GM23338 (cell line): ENCODE measurements at regions not wholly inside any gene's neighbourhood (a gene's known extent, or its start where the extent isn't known, plus 50 kb on each side); places are given as distances from the start of the nearest gene placed in this dataset.
A peak's percentile ranks its signal among the peaks of the same experiment; 100 is the strongest.

Experiments used
- ATAC-seq: fragments of 200-7000 bp; cut with Tn5 transposase; 3 replicates; pipeline ENCODE4 v1.9.1; 2020
- DNase-seq: peaks from one replicate; pipeline ENCODE4 v3.0.0-alpha.2; 2015; ENCODE audit warnings: low spot score
- H2AFZ ChIP-seq: fragments of 200-600 bp; sonication (generic); 2 replicates; pipeline ENCODE4 v1.8.0; 2016; ENCODE audit warnings: antibody characterized with exemption, mild to moderate bottlenecking, moderate library complexity
- H3F3A ChIP-seq: fragments of 200-600 bp; sonication (generic); replicated peaks from 2 replicates; pipeline ENCODE4 v1.8.0; 2017; ENCODE audit warnings: antibody characterized with exemption, mixed run types, low read depth
- H3K27ac ChIP-seq: fragments of 200-600 bp; sonication (generic); 2 replicates; pipeline ENCODE4 v1.6.1; 2016; ENCODE audit warnings: low read depth
- H3K27me3 ChIP-seq: fragments of 200-600 bp; sonication (generic); 2 replicates; pipeline ENCODE4 v1.8.0; 2016; ENCODE audit warnings: mild to moderate bottlenecking, mixed run types, moderate library complexity; ENCODE audit not compliant: insufficient read depth
- H3K36me3 ChIP-seq: fragments of 200-600 bp; sonication (generic); 2 replicates; pipeline ENCODE4 v1.8.0; 2016; ENCODE audit warnings: mild to moderate bottlenecking; ENCODE audit not compliant: insufficient read depth
- H3K4me1 ChIP-seq: fragments of 200-600 bp; sonication (generic); 2 replicates; pipeline ENCODE4 v1.8.0; 2016; ENCODE audit warnings: mild to moderate bottlenecking, moderate library complexity; ENCODE audit not compliant: insufficient read depth
- H3K4me2 ChIP-seq: fragments of 200-600 bp; sonication (generic); 2 replicates; pipeline ENCODE4 v1.7.1; 2017; ENCODE audit warnings: mixed run types
- H3K4me3 ChIP-seq: fragments of 200-600 bp; sonication (generic); 2 replicates; pipeline ENCODE4 v1.6.1; 2016; ENCODE audit warnings: mixed run types
- H3K79me2 ChIP-seq: fragments of 200-600 bp; sonication (generic); replicated peaks from 2 replicates; pipeline ENCODE4 v1.8.0; 2017; ENCODE audit warnings: mild to moderate bottlenecking; ENCODE audit not compliant: insufficient read depth
- H3K9me2 ChIP-seq: fragments of 200-600 bp; sonication (generic); 2 replicates; pipeline ENCODE4 v1.8.0; 2017; ENCODE audit not compliant: insufficient read depth
- H4K20me1 ChIP-seq: fragments of 200-600 bp; sonication (generic); replicated peaks from 2 replicates; pipeline ENCODE4 v1.8.0; 2017; ENCODE audit warnings: mild to moderate bottlenecking; ENCODE audit not compliant: insufficient read depth
- H3K27ac Mint-ChIP-seq: 2 replicates; pipeline ENCODE4 v1.8.0; 2020; ENCODE audit warnings: inconsistent platforms, mild to moderate bottlenecking, moderate library complexity, mixed read lengths
- H3K27me3 Mint-ChIP-seq: 3 replicates; pipeline ENCODE4 v1.8.0; 2022; ENCODE audit warnings: low read depth, mild to moderate bottlenecking, moderate library complexity, mixed read lengths, inconsistent platforms; ENCODE audit not compliant: insufficient read depth, poor library complexity
- H3K36me3 Mint-ChIP-seq: 3 replicates; pipeline ENCODE4 v1.8.0; 2021; ENCODE audit warnings: low read depth, mild to moderate bottlenecking, inconsistent platforms, moderate library complexity, mixed read lengths
- H3K4me1 Mint-ChIP-seq: 3 replicates; pipeline ENCODE4 v1.8.0; 2020; ENCODE audit warnings: mild to moderate bottlenecking, inconsistent platforms, mixed read lengths
- H3K4me3 Mint-ChIP-seq: 3 replicates; pipeline ENCODE4 v1.8.0; 2021; ENCODE audit warnings: moderate library complexity, mild to moderate bottlenecking, inconsistent platforms, mixed read lengths
- H3K9me3 Mint-ChIP-seq: 3 replicates; pipeline ENCODE4 v1.8.0; 2020; ENCODE audit warnings: moderate library complexity, mild to moderate bottlenecking, inconsistent platforms, mixed read lengths
- CREB1 ChIP-seq: fragments of 250-450 bp; sonication (Bioruptor Pico); IDR thresholded peaks from 2 replicates; pipeline ENCODE4 v1.5.0; 2020; ENCODE audit warnings: low read depth, mild to moderate bottlenecking, moderate library complexity
- EZH2phosphoT487 ChIP-seq: fragments of 200-600 bp; sonication (generic); IDR thresholded peaks from one replicate; pipeline ENCODE4 v1.8.1; 2018; ENCODE audit warnings: antibody characterized with exemption; ENCODE audit not compliant: unreplicated experiment
- JUNB ChIP-seq: IDR thresholded peaks from one replicate; pipeline ENCODE4 v1.6.1; 2016; ENCODE audit warnings: antibody characterized with exemption; ENCODE audit not compliant: unreplicated experiment
- NANOG ChIP-seq: IDR thresholded peaks from 2 replicates; pipeline ENCODE4 v1.6.1; 2016; ENCODE audit warnings: antibody characterized with exemption, borderline replicate concordance
- POLR2AphosphoS5 ChIP-seq: IDR thresholded peaks from 2 replicates; pipeline ENCODE4 v1.6.1; 2016; ENCODE audit warnings: antibody characterized with exemption, low read depth
- STAT1 ChIP-seq: IDR thresholded peaks from one replicate; pipeline ENCODE4 v1.6.1; 2016; ENCODE audit warnings: antibody characterized with exemption; ENCODE audit not compliant: unreplicated experiment
- ZNF114 ChIP-seq: fragments of 250-450 bp; sonication (Bioruptor Pico); IDR thresholded peaks from 2 replicates; pipeline ENCODE4 v1.5.0; 2020; ENCODE audit warnings: mild to moderate bottlenecking, moderate library complexity
- TF ChIP-seq, protein P1 (sequence below): fragments of 250-450 bp; sonication (Bioruptor Pico); IDR thresholded peaks from 2 replicates; pipeline ENCODE4 v1.5.0; 2020; ENCODE audit warnings: mild to moderate bottlenecking, moderate library complexity
- TF ChIP-seq, protein P2 (sequence below), 2 experiments: fragments of 200-600 bp in 1 of 2; sonication (generic) in 1 of 2; conservative IDR thresholded peaks; 2 replicates each; pipeline versions ENCODE4 v1.5.1 to v1.6.1; 2016 to 2017; ENCODE audit warnings: antibody characterized with exemption in 2 of 2, low read depth in 2 of 2, mild to moderate bottlenecking in 2 of 2, moderate library complexity in 1 of 2

DNA sequence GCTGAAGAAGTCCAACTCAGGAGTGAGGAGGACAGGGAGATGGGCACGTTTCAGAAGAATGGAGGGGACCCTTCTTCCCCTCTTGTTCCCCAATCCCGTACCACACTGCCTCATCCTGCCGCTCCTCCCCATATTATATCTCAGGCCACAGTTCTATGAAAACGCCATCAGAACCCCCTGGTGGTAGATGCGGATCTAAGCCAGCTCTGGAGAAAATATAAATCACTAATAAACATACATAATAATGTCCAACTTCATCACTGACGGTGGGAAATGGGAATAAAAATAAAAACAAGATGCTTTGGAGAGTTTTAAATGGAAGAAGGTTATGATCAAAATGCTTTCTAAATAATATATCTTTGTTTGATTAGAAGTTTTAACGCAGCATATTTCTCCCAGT, 400.3 kb downstream of the CADM1 start:
- no peaks in the 10 kb centered on the region for H3K4me1 Mint-ChIP-seq
- no peak overlapping the region for H3K27ac ChIP-seq
- no peaks in the 10 kb centered on the region for H3K9me3 Mint-ChIP-seq
- no peaks in the 10 kb centered on the region for H3K27me3 ChIP-seq
- H3K9me2 ChIP-seq, result no peaks in the 10 kb centered on the region
- ATAC-seq, result no peak
- no peaks in the 10 kb centered on the region for H3K36me3 ChIP-seq
- H3K27ac Mint-ChIP-seq, result no peak overlapping the region
- no peak overlapping the region for H3K4me3 Mint-ChIP-seq
- no peak overlapping the region for H3K4me3 ChIP-seq
- DNase-seq, result no peak
- H4K20me1 ChIP-seq, result no peaks in the 10 kb centered on the region
- no peaks in the 10 kb centered on the region for H3K36me3 Mint-ChIP-seq
- H3K4me2 ChIP-seq, result no peak overlapping the region
- TF ChIP-seq, protein P1, sequence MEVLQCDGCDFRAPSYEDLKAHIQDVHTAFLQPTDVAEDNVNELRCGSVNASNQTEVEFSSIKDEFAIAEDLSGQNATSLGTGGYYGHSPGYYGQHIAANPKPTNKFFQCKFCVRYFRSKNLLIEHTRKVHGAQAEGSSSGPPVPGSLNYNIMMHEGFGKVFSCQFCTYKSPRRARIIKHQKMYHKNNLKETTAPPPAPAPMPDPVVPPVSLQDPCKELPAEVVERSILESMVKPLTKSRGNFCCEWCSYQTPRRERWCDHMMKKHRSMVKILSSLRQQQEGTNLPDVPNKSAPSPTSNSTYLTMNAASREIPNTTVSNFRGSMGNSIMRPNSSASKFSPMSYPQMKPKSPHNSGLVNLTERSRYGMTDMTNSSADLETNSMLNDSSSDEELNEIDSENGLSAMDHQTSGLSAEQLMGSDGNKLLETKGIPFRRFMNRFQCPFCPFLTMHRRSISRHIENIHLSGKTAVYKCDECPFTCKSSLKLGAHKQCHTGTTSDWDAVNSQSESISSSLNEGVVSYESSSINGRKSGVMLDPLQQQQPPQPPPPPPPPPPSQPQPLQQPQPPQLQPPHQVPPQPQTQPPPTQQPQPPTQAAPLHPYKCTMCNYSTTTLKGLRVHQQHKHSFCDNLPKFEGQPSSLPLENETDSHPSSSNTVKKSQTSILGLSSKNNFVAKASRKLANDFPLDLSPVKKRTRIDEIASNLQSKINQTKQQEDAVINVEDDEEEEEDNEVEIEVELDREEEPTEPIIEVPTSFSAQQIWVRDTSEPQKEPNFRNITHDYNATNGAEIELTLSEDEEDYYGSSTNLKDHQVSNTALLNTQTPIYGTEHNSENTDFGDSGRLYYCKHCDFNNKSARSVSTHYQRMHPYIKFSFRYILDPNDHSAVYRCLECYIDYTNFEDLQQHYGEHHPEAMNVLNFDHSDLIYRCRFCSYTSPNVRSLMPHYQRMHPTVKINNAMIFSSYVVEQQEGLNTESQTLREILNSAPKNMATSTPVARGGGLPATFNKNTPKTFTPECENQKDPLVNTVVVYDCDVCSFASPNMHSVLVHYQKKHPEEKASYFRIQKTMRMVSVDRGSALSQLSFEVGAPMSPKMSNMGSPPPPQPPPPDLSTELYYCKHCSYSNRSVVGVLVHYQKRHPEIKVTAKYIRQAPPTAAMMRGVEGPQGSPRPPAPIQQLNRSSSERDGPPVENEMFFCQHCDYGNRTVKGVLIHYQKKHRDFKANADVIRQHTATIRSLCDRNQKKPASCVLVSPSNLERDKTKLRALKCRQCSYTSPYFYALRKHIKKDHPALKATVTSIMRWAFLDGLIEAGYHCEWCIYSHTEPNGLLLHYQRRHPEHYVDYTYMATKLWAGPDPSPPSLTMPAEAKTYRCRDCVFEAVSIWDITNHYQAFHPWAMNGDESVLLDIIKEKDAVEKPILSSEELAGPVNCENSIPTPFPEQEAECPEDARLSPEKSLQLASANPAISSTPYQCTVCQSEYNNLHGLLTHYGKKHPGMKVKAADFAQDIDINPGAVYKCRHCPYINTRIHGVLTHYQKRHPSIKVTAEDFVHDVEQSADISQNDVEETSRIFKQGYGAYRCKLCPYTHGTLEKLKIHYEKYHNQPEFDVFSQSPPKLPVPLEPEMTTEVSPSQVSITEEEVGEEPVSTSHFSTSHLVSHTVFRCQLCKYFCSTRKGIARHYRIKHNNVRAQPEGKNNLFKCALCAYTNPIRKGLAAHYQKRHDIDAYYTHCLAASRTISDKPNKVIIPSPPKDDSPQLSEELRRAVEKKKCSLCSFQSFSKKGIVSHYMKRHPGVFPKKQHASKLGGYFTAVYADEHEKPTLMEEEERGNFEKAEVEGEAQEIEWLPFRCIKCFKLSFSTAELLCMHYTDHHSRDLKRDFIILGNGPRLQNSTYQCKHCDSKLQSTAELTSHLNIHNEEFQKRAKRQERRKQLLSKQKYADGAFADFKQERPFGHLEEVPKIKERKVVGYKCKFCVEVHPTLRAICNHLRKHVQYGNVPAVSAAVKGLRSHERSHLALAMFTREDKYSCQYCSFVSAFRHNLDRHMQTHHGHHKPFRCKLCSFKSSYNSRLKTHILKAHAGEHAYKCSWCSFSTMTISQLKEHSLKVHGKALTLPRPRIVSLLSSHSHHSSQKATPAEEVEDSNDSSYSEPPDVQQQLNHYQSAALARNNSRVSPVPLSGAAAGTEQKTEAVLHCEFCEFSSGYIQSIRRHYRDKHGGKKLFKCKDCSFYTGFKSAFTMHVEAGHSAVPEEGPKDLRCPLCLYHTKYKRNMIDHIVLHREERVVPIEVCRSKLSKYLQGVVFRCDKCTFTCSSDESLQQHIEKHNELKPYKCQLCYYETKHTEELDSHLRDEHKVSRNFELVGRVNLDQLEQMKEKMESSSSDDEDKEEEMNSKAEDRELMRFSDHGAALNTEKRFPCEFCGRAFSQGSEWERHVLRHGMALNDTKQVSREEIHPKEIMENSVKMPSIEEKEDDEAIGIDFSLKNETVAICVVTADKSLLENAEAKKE, result no peak
- TF ChIP-seq, protein P2, sequence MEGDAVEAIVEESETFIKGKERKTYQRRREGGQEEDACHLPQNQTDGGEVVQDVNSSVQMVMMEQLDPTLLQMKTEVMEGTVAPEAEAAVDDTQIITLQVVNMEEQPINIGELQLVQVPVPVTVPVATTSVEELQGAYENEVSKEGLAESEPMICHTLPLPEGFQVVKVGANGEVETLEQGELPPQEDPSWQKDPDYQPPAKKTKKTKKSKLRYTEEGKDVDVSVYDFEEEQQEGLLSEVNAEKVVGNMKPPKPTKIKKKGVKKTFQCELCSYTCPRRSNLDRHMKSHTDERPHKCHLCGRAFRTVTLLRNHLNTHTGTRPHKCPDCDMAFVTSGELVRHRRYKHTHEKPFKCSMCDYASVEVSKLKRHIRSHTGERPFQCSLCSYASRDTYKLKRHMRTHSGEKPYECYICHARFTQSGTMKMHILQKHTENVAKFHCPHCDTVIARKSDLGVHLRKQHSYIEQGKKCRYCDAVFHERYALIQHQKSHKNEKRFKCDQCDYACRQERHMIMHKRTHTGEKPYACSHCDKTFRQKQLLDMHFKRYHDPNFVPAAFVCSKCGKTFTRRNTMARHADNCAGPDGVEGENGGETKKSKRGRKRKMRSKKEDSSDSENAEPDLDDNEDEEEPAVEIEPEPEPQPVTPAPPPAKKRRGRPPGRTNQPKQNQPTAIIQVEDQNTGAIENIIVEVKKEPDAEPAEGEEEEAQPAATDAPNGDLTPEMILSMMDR (conservative IDR thresholded peaks at IDR 0.05; ENCODE audit: low read depth in 2 of 2), result peak in 1 of 2 experiments; percentile 38; a peak in 1 of 4 replicates
- H3K79me2 ChIP-seq, result no peaks in the 10 kb centered on the region
- no peaks in the 10 kb centered on the region for H3F3A ChIP-seq
- no peaks in the 10 kb centered on the region for H3K4me1 ChIP-seq
- H3K27me3 Mint-ChIP-seq, result peaks cover 2% of the 10 kb centered on the region
- H2AFZ ChIP-seq, result no peak overlapping the region

- no peaks in the 10 kb centered on the region for H3K36me3 ChIP-seq
- H3K9me2 ChIP-seq, result no peaks in the 10 kb centered on the region
- H3F3A ChIP-seq, result no peaks in the 10 kb centered on the region
- H3K79me2 ChIP-seq, result no peaks in the 10 kb centered on the region
- no peak overlapping the region for H3K27ac Mint-ChIP-seq
- H3K4me3 Mint-ChIP-seq, result no peak overlapping the region
- H3K27me3 Mint-ChIP-seq, result peaks cover 2% of the 10 kb centered on the region
- H3K27ac ChIP-seq, result no peak overlapping the region
- DNase-seq (no peak), ATAC-seq (no peak)
- no peaks in the 10 kb centered on the region for H3K9me3 Mint-ChIP-seq
- no peak overlapping the region for H2AFZ ChIP-seq
- no peaks in the 10 kb centered on the region for H3K36me3 Mint-ChIP-seq
- no peaks in the 10 kb centered on the region for H4K20me1 ChIP-seq
- H3K4me1 ChIP-seq, result no peaks in the 10 kb centered on the region
- no peak overlapping the region for H3K4me2 ChIP-seq
- H3K4me3 ChIP-seq, result no peak overlapping the region
- no peaks in the 10 kb centered on the region for H3K27me3 ChIP-seq
- H3K4me1 Mint-ChIP-seq, result no peaks in the 10 kb centered on the region
- TF ChIP-seq CREB1 (CRISPR knock-in tag) (no peak), STAT1 (no peak), JUNB (no peak), POLR2AphosphoS5 (no peak), NANOG (no peak), ZNF114 (CRISPR knock-in tag) (no peak), EZH2phosphoT487 (no peak)
- TF ChIP-seq, protein P2 (conservative IDR thresholded peaks at IDR 0.05; ENCODE audit: low read depth in 2 of 2), result no peak
Observed at GRCh38 chr11:115104851-115105453, 399.3 kb downstream of the CADM1 start.
